DOHH2 (cell line): ENCODE measurements at regions not wholly inside any gene's neighbourhood (a gene's known extent, or its start where the extent isn't known, plus 50 kb on each side); places are given as distances from the start of the nearest gene placed in this dataset.

Experiments
- H3F3A ChIP-seq: fragments of 200-600 bp; sonication (generic), shearing (Covaris generic); 2 replicates; pipeline ENCODE4 v1.6.0; 2016; ENCODE audit warnings: antibody characterized with exemption, mild to moderate bottlenecking; ENCODE audit not compliant: control insufficient read depth, insufficient read depth
- H3K27ac ChIP-seq: fragments of 200-600 bp; sonication (generic); 2 replicates; pipeline ENCODE4 v1.5.1; 2014; ENCODE audit warnings: low read depth, mild to moderate bottlenecking, low read length, moderate library complexity
- H3K27me3 ChIP-seq: fragments of 200-600 bp; sonication (generic); 2 replicates; pipeline ENCODE4 v1.6.1; 2014; ENCODE audit warnings: mild to moderate bottlenecking, low read length, mixed read lengths; ENCODE audit not compliant: control insufficient read depth
- H3K36me3 ChIP-seq: fragments of 200-600 bp; sonication (generic); 2 replicates; pipeline ENCODE4 v1.6.1; 2014; ENCODE audit warnings: mild to moderate bottlenecking, low read length, moderate library complexity, mixed read lengths; ENCODE audit not compliant: control insufficient read depth
- H3K4me1 ChIP-seq: fragments of 200-600 bp; sonication (generic); 2 replicates; pipeline ENCODE4 v1.6.1; 2014; ENCODE audit warnings: mild to moderate bottlenecking, low read length, mixed read lengths; ENCODE audit not compliant: control insufficient read depth
- H3K4me2 ChIP-seq: fragments of 200-600 bp; sonication (generic); 2 replicates; pipeline ENCODE4 v1.6.0; 2014; ENCODE audit warnings: mild to moderate bottlenecking, low read length, moderate library complexity
- H3K4me3 ChIP-seq: fragments of 200-600 bp; sonication (generic); 2 replicates; pipeline ENCODE4 v1.5.1; 2014; ENCODE audit warnings: mild to moderate bottlenecking, low read length, mixed read lengths
- H3K79me2 ChIP-seq: fragments of 200-600 bp; sonication (generic); 2 replicates; pipeline ENCODE4 v1.6.1; 2014; ENCODE audit warnings: mild to moderate bottlenecking, low read length, mixed read lengths; ENCODE audit not compliant: control insufficient read depth
- H3K9me2 ChIP-seq: fragments of 200-600 bp; sonication (generic); replicated peaks from 2 replicates; pipeline ENCODE4 v1.6.1; 2014; ENCODE audit warnings: mild to moderate bottlenecking, low read length, mixed read lengths; ENCODE audit not compliant: control insufficient read depth
- H3K9me3 ChIP-seq: fragments of 200-600 bp; sonication (generic); 2 replicates; pipeline ENCODE4 v1.6.1; 2014; ENCODE audit warnings: antibody characterized with exemption, low read length, mixed read lengths; ENCODE audit not compliant: control insufficient read depth, insufficient read depth
- H4K20me1 ChIP-seq: fragments of 200-600 bp; sonication (generic); 2 replicates; pipeline ENCODE4 v1.6.0; 2014; ENCODE audit warnings: low read depth, mild to moderate bottlenecking, antibody characterized with exemption, low read length, moderate library complexity; ENCODE audit not compliant: control insufficient read depth, insufficient read depth
- EZH2phosphoT487 ChIP-seq: fragments of 200-600 bp; sonication (generic); IDR thresholded peaks from 2 replicates; pipeline ENCODE4 v1.6.1; 2017; ENCODE audit warnings: borderline replicate concordance, mild to moderate bottlenecking, antibody characterized with exemption, low read length, moderate library complexity, mixed read lengths
- TF ChIP-seq, protein P1 (sequence below): fragments of 200-600 bp; sonication (generic); IDR thresholded peaks from one replicate; pipeline ENCODE4 v1.5.1; 2014; ENCODE audit warnings: antibody characterized with exemption, mild to moderate bottlenecking, low read depth, low read length; ENCODE audit not compliant: poor library complexity, severe bottlenecking

DNA sequence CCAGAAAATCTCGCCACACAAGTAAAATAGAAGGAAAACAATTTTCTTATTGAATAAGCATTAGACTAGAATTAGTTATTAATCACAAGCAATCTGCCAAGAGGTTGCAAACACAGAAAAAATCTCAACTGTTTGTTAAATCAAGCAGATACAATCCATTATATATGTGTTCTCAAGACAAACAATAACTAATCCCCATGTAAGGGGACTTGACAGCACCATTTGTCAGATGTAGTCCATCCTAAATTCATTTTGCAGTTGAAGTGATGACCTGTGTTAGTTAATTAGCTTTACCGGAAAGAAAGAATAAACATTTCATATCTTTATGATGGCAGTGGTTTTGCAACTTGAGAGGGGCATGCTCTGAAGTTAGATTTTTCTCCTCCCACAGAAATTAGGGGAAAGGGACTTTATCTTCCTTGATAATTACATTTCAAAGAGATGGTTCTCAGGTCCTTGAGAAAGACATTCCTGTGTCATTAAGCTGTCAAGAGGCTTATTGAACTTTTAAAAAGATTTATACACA, 1588.0 kb downstream of the GRIK2 start:
- TF ChIP-seq EZH2phosphoT487: no peak
- TF ChIP-seq, protein P1, sequence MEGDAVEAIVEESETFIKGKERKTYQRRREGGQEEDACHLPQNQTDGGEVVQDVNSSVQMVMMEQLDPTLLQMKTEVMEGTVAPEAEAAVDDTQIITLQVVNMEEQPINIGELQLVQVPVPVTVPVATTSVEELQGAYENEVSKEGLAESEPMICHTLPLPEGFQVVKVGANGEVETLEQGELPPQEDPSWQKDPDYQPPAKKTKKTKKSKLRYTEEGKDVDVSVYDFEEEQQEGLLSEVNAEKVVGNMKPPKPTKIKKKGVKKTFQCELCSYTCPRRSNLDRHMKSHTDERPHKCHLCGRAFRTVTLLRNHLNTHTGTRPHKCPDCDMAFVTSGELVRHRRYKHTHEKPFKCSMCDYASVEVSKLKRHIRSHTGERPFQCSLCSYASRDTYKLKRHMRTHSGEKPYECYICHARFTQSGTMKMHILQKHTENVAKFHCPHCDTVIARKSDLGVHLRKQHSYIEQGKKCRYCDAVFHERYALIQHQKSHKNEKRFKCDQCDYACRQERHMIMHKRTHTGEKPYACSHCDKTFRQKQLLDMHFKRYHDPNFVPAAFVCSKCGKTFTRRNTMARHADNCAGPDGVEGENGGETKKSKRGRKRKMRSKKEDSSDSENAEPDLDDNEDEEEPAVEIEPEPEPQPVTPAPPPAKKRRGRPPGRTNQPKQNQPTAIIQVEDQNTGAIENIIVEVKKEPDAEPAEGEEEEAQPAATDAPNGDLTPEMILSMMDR: no peak
- no peaks in the 10 kb centered on the region for H4K20me1 ChIP-seq
- H3K27ac ChIP-seq: no peak overlapping the region
- H3K27me3 ChIP-seq: no peaks in the 10 kb centered on the region
- no peaks in the 10 kb centered on the region for H3F3A ChIP-seq
- no peaks in the 10 kb centered on the region for H3K36me3 ChIP-seq
- no peaks in the 10 kb centered on the region for H3K79me2 ChIP-seq
- no peaks in the 10 kb centered on the region for H3K9me3 ChIP-seq
- no peak overlapping the region for H3K4me2 ChIP-seq
- H3K4me1 ChIP-seq: no peaks in the 10 kb centered on the region
- no peaks in the 10 kb centered on the region; the same call in 1 of the 2 replicates for H3K9me2 ChIP-seq
- H3K4me3 ChIP-seq: no peak overlapping the region

DNA sequence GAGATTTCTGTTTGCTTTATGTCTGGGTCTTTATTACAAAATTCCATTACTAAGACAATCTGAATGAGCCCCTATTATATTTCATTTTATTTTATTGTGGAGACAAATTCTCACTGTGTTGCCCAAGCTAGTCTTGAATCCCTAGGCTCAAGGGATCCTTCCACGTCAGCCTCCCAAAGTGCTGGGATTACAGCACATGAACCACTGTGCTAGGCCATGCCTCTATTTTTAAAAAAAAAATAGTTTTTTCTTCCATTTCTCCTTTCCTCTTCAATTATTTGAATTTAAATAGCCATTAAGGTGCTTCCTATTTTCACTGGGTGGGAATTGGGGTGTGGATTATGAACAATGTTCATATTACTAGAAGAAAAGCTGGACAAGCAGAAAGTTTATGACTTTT, 1587.4 kb downstream of the GRIK2 start:
- no peak for TF ChIP-seq EZH2phosphoT487
- TF ChIP-seq, protein P1: no peak
- no peak overlapping the region for H3K27ac ChIP-seq

DNA sequence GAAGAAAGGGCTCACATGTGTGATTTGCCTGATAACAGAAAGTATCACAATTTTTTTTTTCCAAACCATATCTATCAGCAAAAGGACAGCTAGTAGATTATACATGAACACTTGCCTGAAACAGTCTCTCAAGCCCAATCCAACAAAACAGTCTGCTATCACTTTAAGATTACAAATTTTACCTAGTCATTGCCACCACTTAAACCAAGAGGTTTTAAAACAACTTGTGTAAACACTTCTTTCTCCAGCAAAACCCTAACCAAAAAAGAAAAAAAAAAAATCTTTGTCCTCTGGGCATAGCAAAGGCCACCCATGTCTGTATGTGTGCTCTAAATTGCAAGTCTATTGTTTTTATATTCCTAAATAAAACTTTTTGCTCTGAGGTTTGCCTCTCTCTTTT, 1568.4 kb downstream of the GRIK2 start:
- H3K79me2 ChIP-seq: no peaks in the 10 kb centered on the region
- no peaks in the 10 kb centered on the region for H3K4me1 ChIP-seq
- TF ChIP-seq, protein P1: no peak
- no peak for TF ChIP-seq EZH2phosphoT487
- no peaks in the 10 kb centered on the region for H3K36me3 ChIP-seq
- H4K20me1 ChIP-seq: no peaks in the 10 kb centered on the region
- H3K9me2 ChIP-seq: no peaks in the 10 kb centered on the region
- no peak overlapping the region for H3K4me2 ChIP-seq
- H3K27ac ChIP-seq: no peak overlapping the region
- no peak overlapping the region for H3K4me3 ChIP-seq
- H3F3A ChIP-seq: no peaks in the 10 kb centered on the region
- no peaks in the 10 kb centered on the region for H3K27me3 ChIP-seq
- no peaks in the 10 kb centered on the region for H3K9me3 ChIP-seq

More for the DNA sequence above, 1587.4 kb downstream of the GRIK2 start:
- Histone ChIP-seq H3K36me3 (no peaks in the 10 kb centered on the region), H4K20me1 (no peaks in the 10 kb centered on the region), H3K27me3 (no peaks in the 10 kb centered on the region), H3K4me1 (no peaks in the 10 kb centered on the region), H3K4me3 (no peak overlapping the region), H3F3A (no peaks in the 10 kb centered on the region), H3K79me2 (no peaks in the 10 kb centered on the region), H3K9me3 (no peaks in the 10 kb centered on the region), H3K9me2 (no peaks in the 10 kb centered on the region; the same call in 1 of the 2 replicates), H3K4me2 (no peak overlapping the region)
